GM13977 (cell line): ENCODE measurements at regions not wholly inside any gene's neighbourhood (a gene's known extent, or its start where the extent isn't known, plus 50 kb on each side); places are given as distances from the start of the nearest gene placed in this dataset.

Experiments used
- DNase-seq: peaks from one replicate; pipeline ENCODE4 v3.0.0; 2012; ENCODE audit warnings: low spot score
- CTCF ChIP-seq: IDR thresholded peaks from 2 replicates; pipeline ENCODE4 v1.5.1; 2012; ENCODE audit warnings: mild to moderate bottlenecking, control low read depth; ENCODE audit not compliant: insufficient read depth; ENCODE audit errors: extremely low read depth, missing control alignments
- in situ Hi-C: fragments of 300-500 bp; cut with MboI; formaldehyde crosslinking; loops from one replicate; pipeline ENCODE4 v1.12.0; 2022; ENCODE audit warnings: low sequenced_read_pairs, low pct_unique_long_range_greater_than_20kb, mixed read lengths, inconsistent platforms; ENCODE audit not compliant: unreplicated experiment

- no peak for TF ChIP-seq CTCF
- DNase-seq: no peak
- in situ Hi-C loops: no loop called here
Measured at GRCh38 chr18:67813380-67814028, 297.0 kb upstream of the DSEL start.

- TF ChIP-seq CTCF: no peak
- DNase-seq: no peak
- in situ Hi-C loops: no loop called here
Measured at GRCh38 chr18:67805261-67805660, 288.7 kb upstream of the DSEL start.

GRCh38 chr18:67794521-67794920, 278.0 kb upstream of the DSEL start:
- in situ Hi-C loops: no loop called here
- DNase-seq: no peak
- TF ChIP-seq CTCF: no peak

GRCh38 chr18:67790527-67790926, 274.0 kb upstream of the DSEL start:
- in situ Hi-C loops: no loop called here
- TF ChIP-seq CTCF: no peak

GRCh38 chr18:67789165-67789545, 272.6 kb upstream of the DSEL start:
- DNase-seq: no peak
- no peak for TF ChIP-seq CTCF
- in situ Hi-C loops: no loop called here

More at GRCh38 chr18:67790527-67790926, 274.0 kb upstream of the DSEL start:
- DNase-seq: no peak

- DNase-seq: no peak
- in situ Hi-C loops: no loop called here
- TF ChIP-seq CTCF: no peak
Measured at GRCh38 chr18:67788310-67789164, 272.0 kb upstream of the DSEL start.
